ENCODE measurements at regions not wholly inside any gene's neighbourhood (a gene's known extent, or its start where the extent isn't known, plus 50 kb on each side); places are given as distances from the start of the nearest gene placed in this dataset.

DNA sequence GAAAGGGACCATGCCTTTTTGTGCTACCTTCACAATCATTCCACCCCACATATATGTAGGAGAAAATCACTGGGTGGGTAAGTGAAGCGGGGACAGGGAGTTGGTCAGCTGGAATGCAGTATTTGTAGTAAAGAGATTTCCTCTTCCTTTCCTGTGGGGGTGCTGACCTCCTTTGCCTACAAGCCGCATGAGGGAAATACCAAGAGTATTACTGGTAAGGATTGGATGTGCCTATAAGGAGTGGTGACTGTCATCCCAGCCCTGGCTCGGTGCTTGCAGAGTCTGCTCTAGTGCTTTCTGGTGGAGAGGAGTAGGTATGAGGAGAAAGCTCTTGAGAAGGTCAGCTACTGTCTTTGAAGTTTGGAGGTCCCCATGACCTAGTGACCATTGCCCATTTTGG is 324.6 kb downstream of the HRH4 start:
- POLR2A ChIA-PET = no interaction called here
- no peaks in the 10 kb centered on the region for H3K79me2 ChIP-seq (ENCODE audit: control insufficient read depth, insufficient read depth, low read length)
- H3K27me3 ChIP-seq (replicated peaks in 1 of 4; ENCODE audit: control extremely low read depth in 1 of 4, control insufficient read depth in 3 of 4, insufficient read depth in 4 of 4, low read length in 3 of 4) = no peaks in the 10 kb centered on the region
- ATAC-seq (ENCODE audit: low read depth) = no peak
- no peaks in the 10 kb centered on the region for H3K4me1 ChIP-seq (ENCODE audit: control insufficient read depth in 2 of 2, insufficient read depth in 2 of 2, low read length in 2 of 2)
- TF ChIP-seq EZH2 (IDR thresholded peaks at IDR 0.05; ENCODE audit: borderline replicate concordance, insufficient read depth, low read depth, low read length, poor library complexity, severe bottlenecking) = no peak
- TF ChIP-seq, protein P1, sequence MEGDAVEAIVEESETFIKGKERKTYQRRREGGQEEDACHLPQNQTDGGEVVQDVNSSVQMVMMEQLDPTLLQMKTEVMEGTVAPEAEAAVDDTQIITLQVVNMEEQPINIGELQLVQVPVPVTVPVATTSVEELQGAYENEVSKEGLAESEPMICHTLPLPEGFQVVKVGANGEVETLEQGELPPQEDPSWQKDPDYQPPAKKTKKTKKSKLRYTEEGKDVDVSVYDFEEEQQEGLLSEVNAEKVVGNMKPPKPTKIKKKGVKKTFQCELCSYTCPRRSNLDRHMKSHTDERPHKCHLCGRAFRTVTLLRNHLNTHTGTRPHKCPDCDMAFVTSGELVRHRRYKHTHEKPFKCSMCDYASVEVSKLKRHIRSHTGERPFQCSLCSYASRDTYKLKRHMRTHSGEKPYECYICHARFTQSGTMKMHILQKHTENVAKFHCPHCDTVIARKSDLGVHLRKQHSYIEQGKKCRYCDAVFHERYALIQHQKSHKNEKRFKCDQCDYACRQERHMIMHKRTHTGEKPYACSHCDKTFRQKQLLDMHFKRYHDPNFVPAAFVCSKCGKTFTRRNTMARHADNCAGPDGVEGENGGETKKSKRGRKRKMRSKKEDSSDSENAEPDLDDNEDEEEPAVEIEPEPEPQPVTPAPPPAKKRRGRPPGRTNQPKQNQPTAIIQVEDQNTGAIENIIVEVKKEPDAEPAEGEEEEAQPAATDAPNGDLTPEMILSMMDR (IDR thresholded peaks at IDR 0.05) = no peak
- intact Hi-C loops (cut with micrococcal nuclease) = no loop called here
- no peak overlapping the region for H3K27ac Mint-ChIP-seq
- WGBS (ENCODE audit: insufficient coverage) = 90% methylated on average over 2 of the region's 3 CpGs
- no peak for DNase-seq
- no peak overlapping the region for H3K9ac ChIP-seq (ENCODE audit: low read length)
- H3K36me3 ChIP-seq (replicated peaks in 1 of 2; ENCODE audit: control extremely low read depth in 1 of 2, control insufficient read depth in 1 of 2, extremely low read depth in 1 of 2, insufficient read depth in 2 of 2, low read length in 1 of 2) = no peaks in the 10 kb centered on the region
- H4K20me1 ChIP-seq (ENCODE audit: control insufficient read depth, insufficient read depth, low read length, poor library complexity, severe bottlenecking) = no peaks in the 10 kb centered on the region
- no peak overlapping the region for H3K4me3 Mint-ChIP-seq
- peaks cover 0 to 2% (median 0%) of the 10 kb centered on the region in 3 donors for H3K9me3 ChIP-seq (ENCODE audit: control extremely low read depth in 1 of 3, control insufficient read depth in 2 of 3, insufficient read depth in 1 of 3, low read length in 2 of 3)
- no peak overlapping the region for H3K4me3 ChIP-seq (ENCODE audit: control extremely low read depth in 1 of 5, extremely low read depth in 1 of 5, insufficient read depth in 1 of 5, low read depth in 2 of 5, low read length in 4 of 5)
- H3K4me1 Mint-ChIP-seq = no peaks in the 10 kb centered on the region
- H3K27ac ChIP-seq (ENCODE audit: low read length in 2 of 2) = no peak overlapping the region
- H3K27me3 Mint-ChIP-seq = no peaks in the 10 kb centered on the region
- H3K9me3 Mint-ChIP-seq (ENCODE audit: insufficient read depth) = no peaks in the 10 kb centered on the region
- CTCF ChIA-PET = no interaction called here
- H3K4me2 ChIP-seq (replicated peaks; ENCODE audit: low read depth, low read length, poor library complexity, severe bottlenecking) = no peak overlapping the region
- H2AFZ ChIP-seq (ENCODE audit: insufficient read depth, low read depth, low read length, poor library complexity, severe bottlenecking) = no peak overlapping the region

DNA sequence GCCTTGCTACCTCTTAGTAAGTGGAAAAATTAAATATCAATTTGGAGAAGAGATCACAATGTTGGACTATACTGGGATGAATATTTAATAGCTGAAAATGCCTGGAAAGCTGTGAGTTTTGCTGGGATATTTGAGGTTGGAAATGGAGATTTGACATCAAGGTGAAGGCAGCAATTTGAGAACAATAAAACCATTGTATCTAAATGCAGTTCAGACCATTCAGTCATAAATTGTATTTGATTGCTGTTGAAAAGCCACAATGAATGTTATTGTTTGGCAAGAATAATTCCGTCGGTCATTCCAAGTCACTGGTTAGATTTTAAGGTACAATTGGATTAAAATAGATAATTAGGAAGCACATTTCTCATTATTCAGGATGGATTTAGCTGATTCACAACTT is 325.6 kb downstream of the HRH4 start:
- Mint-ChIP-seq H3K27ac (no peak overlapping the region), H3K9me3 (ENCODE audit: insufficient read depth) (no peaks in the 10 kb centered on the region), H3K4me1 (no peaks in the 10 kb centered on the region), H3K4me3 (no peak overlapping the region), H3K27me3 (no peaks in the 10 kb centered on the region)
- ChIA-PET POLR2A (no interaction called here), CTCF (no interaction called here)
- intact Hi-C loops (cut with micrococcal nuclease) = no loop called here
- H3K27ac ChIP-seq (ENCODE audit: low read length in 2 of 2) = no peak overlapping the region
- no peak for DNase-seq
- ATAC-seq (ENCODE audit: low read depth) = no peak
- H3K4me3 ChIP-seq (ENCODE audit: control extremely low read depth in 1 of 5, extremely low read depth in 1 of 5, insufficient read depth in 1 of 5, low read depth in 2 of 5, low read length in 4 of 5) = no peak overlapping the region
- no peaks in the 10 kb centered on the region for H3K4me1 ChIP-seq (ENCODE audit: control insufficient read depth in 2 of 2, insufficient read depth in 2 of 2, low read length in 2 of 2)
- no peak overlapping the region for H3K4me2 ChIP-seq (replicated peaks; ENCODE audit: low read depth, low read length, poor library complexity, severe bottlenecking)
- no peaks in the 10 kb centered on the region for H3K36me3 ChIP-seq (replicated peaks in 1 of 2; ENCODE audit: control extremely low read depth in 1 of 2, control insufficient read depth in 1 of 2, extremely low read depth in 1 of 2, insufficient read depth in 2 of 2, low read length in 1 of 2)
- no CpG with 5 or more reads among the region's 2 CpGs for WGBS (ENCODE audit: insufficient coverage)
- H3K27me3 ChIP-seq (replicated peaks in 1 of 4; ENCODE audit: control extremely low read depth in 1 of 4, control insufficient read depth in 3 of 4, insufficient read depth in 4 of 4, low read length in 3 of 4) = no peaks in the 10 kb centered on the region
- H3K79me2 ChIP-seq (ENCODE audit: control insufficient read depth, insufficient read depth, low read length) = no peaks in the 10 kb centered on the region
- no peak overlapping the region for H3K9ac ChIP-seq (ENCODE audit: low read length)
- TF ChIP-seq, protein P1 (IDR thresholded peaks at IDR 0.05) = no peak
- no peak for TF ChIP-seq EZH2 (IDR thresholded peaks at IDR 0.05; ENCODE audit: borderline replicate concordance, insufficient read depth, low read depth, low read length, poor library complexity, severe bottlenecking)
- H2AFZ ChIP-seq (ENCODE audit: insufficient read depth, low read depth, low read length, poor library complexity, severe bottlenecking) = no peak overlapping the region
- peaks cover 0 to 2% (median 0%) of the 10 kb centered on the region in 3 donors for H3K9me3 ChIP-seq (ENCODE audit: control extremely low read depth in 1 of 3, control insufficient read depth in 2 of 3, insufficient read depth in 1 of 3, low read length in 2 of 3)
- no peaks in the 10 kb centered on the region for H4K20me1 ChIP-seq (ENCODE audit: control insufficient read depth, insufficient read depth, low read length, poor library complexity, severe bottlenecking)

Measured in B cell (primary cell).